GM23338 (cell line): ENCODE measurements at regions not wholly inside any gene's neighbourhood (a gene's known extent, or its start where the extent isn't known, plus 50 kb on each side); places are given as distances from the start of the nearest gene placed in this dataset.

ENCODE experiments used
- ATAC-seq: fragments of 200-7000 bp; cut with Tn5 transposase; 3 replicates; pipeline ENCODE4 v1.9.1; 2020
- DNase-seq: peaks from one replicate; pipeline ENCODE4 v3.0.0-alpha.2; 2015; ENCODE audit warnings: low spot score
- H2AFZ ChIP-seq: fragments of 200-600 bp; sonication (generic); 2 replicates; pipeline ENCODE4 v1.8.0; 2016; ENCODE audit warnings: antibody characterized with exemption, mild to moderate bottlenecking, moderate library complexity
- H3F3A ChIP-seq: fragments of 200-600 bp; sonication (generic); replicated peaks from 2 replicates; pipeline ENCODE4 v1.8.0; 2017; ENCODE audit warnings: antibody characterized with exemption, mixed run types, low read depth
- H3K27ac ChIP-seq: fragments of 200-600 bp; sonication (generic); 2 replicates; pipeline ENCODE4 v1.6.1; 2016; ENCODE audit warnings: low read depth
- H3K27me3 ChIP-seq: fragments of 200-600 bp; sonication (generic); 2 replicates; pipeline ENCODE4 v1.8.0; 2016; ENCODE audit warnings: mild to moderate bottlenecking, mixed run types, moderate library complexity; ENCODE audit not compliant: insufficient read depth
- H3K36me3 ChIP-seq: fragments of 200-600 bp; sonication (generic); 2 replicates; pipeline ENCODE4 v1.8.0; 2016; ENCODE audit warnings: mild to moderate bottlenecking; ENCODE audit not compliant: insufficient read depth
- H3K4me1 ChIP-seq: fragments of 200-600 bp; sonication (generic); 2 replicates; pipeline ENCODE4 v1.8.0; 2016; ENCODE audit warnings: mild to moderate bottlenecking, moderate library complexity; ENCODE audit not compliant: insufficient read depth
- H3K4me2 ChIP-seq: fragments of 200-600 bp; sonication (generic); 2 replicates; pipeline ENCODE4 v1.7.1; 2017; ENCODE audit warnings: mixed run types
- H3K4me3 ChIP-seq: fragments of 200-600 bp; sonication (generic); 2 replicates; pipeline ENCODE4 v1.6.1; 2016; ENCODE audit warnings: mixed run types
- H3K79me2 ChIP-seq: fragments of 200-600 bp; sonication (generic); replicated peaks from 2 replicates; pipeline ENCODE4 v1.8.0; 2017; ENCODE audit warnings: mild to moderate bottlenecking; ENCODE audit not compliant: insufficient read depth
- H3K9me2 ChIP-seq: fragments of 200-600 bp; sonication (generic); 2 replicates; pipeline ENCODE4 v1.8.0; 2017; ENCODE audit not compliant: insufficient read depth
- H4K20me1 ChIP-seq: fragments of 200-600 bp; sonication (generic); replicated peaks from 2 replicates; pipeline ENCODE4 v1.8.0; 2017; ENCODE audit warnings: mild to moderate bottlenecking; ENCODE audit not compliant: insufficient read depth
- H3K27ac Mint-ChIP-seq: 2 replicates; pipeline ENCODE4 v1.8.0; 2020; ENCODE audit warnings: inconsistent platforms, mild to moderate bottlenecking, moderate library complexity, mixed read lengths
- H3K27me3 Mint-ChIP-seq: 3 replicates; pipeline ENCODE4 v1.8.0; 2022; ENCODE audit warnings: low read depth, mild to moderate bottlenecking, moderate library complexity, mixed read lengths, inconsistent platforms; ENCODE audit not compliant: insufficient read depth, poor library complexity
- H3K36me3 Mint-ChIP-seq: 3 replicates; pipeline ENCODE4 v1.8.0; 2021; ENCODE audit warnings: low read depth, mild to moderate bottlenecking, inconsistent platforms, moderate library complexity, mixed read lengths
- H3K4me1 Mint-ChIP-seq: 3 replicates; pipeline ENCODE4 v1.8.0; 2020; ENCODE audit warnings: mild to moderate bottlenecking, inconsistent platforms, mixed read lengths
- H3K4me3 Mint-ChIP-seq: 3 replicates; pipeline ENCODE4 v1.8.0; 2021; ENCODE audit warnings: moderate library complexity, mild to moderate bottlenecking, inconsistent platforms, mixed read lengths
- H3K9me3 Mint-ChIP-seq: 3 replicates; pipeline ENCODE4 v1.8.0; 2020; ENCODE audit warnings: moderate library complexity, mild to moderate bottlenecking, inconsistent platforms, mixed read lengths
- CREB1 ChIP-seq: fragments of 250-450 bp; sonication (Bioruptor Pico); IDR thresholded peaks from 2 replicates; pipeline ENCODE4 v1.5.0; 2020; ENCODE audit warnings: low read depth, mild to moderate bottlenecking, moderate library complexity
- EZH2 ChIP-seq: fragments of 200-600 bp; sonication (generic); IDR thresholded peaks from one replicate; pipeline ENCODE4 v1.8.0; 2017; ENCODE audit warnings: antibody characterized with exemption, mild to moderate bottlenecking, low read depth; ENCODE audit not compliant: unreplicated experiment
- EZH2phosphoT487 ChIP-seq: fragments of 200-600 bp; sonication (generic); IDR thresholded peaks from one replicate; pipeline ENCODE4 v1.8.1; 2018; ENCODE audit warnings: antibody characterized with exemption; ENCODE audit not compliant: unreplicated experiment
- JUNB ChIP-seq: IDR thresholded peaks from one replicate; pipeline ENCODE4 v1.6.1; 2016; ENCODE audit warnings: antibody characterized with exemption; ENCODE audit not compliant: unreplicated experiment
- STAT1 ChIP-seq: IDR thresholded peaks from one replicate; pipeline ENCODE4 v1.6.1; 2016; ENCODE audit warnings: antibody characterized with exemption; ENCODE audit not compliant: unreplicated experiment
- ZNF114 ChIP-seq: fragments of 250-450 bp; sonication (Bioruptor Pico); IDR thresholded peaks from 2 replicates; pipeline ENCODE4 v1.5.0; 2020; ENCODE audit warnings: mild to moderate bottlenecking, moderate library complexity
- ZNF331 ChIP-seq: fragments of 250-450 bp; sonication (Bioruptor Pico); IDR thresholded peaks from 2 replicates; pipeline ENCODE4 v1.5.0; 2020; ENCODE audit warnings: low read depth, mild to moderate bottlenecking, moderate library complexity
- TF ChIP-seq, protein P1 (sequence below): IDR thresholded peaks from 2 replicates; pipeline ENCODE4 v1.6.1; 2016; ENCODE audit warnings: antibody characterized with exemption
- TF ChIP-seq, protein P2 (sequence below), 2 experiments: fragments of 200-600 bp in 1 of 2; sonication (generic) in 1 of 2; conservative IDR thresholded peaks; 2 replicates each; pipeline versions ENCODE4 v1.5.1 to v1.6.1; 2016 to 2017; ENCODE audit warnings: antibody characterized with exemption in 2 of 2, low read depth in 2 of 2, mild to moderate bottlenecking in 2 of 2, moderate library complexity in 1 of 2
- TF ChIP-seq, protein P3 (sequence below): fragments of 250-450 bp; sonication (Bioruptor Pico); IDR thresholded peaks from 2 replicates; pipeline ENCODE4 v1.5.0; 2020; ENCODE audit warnings: mild to moderate bottlenecking, moderate library complexity

DNA sequence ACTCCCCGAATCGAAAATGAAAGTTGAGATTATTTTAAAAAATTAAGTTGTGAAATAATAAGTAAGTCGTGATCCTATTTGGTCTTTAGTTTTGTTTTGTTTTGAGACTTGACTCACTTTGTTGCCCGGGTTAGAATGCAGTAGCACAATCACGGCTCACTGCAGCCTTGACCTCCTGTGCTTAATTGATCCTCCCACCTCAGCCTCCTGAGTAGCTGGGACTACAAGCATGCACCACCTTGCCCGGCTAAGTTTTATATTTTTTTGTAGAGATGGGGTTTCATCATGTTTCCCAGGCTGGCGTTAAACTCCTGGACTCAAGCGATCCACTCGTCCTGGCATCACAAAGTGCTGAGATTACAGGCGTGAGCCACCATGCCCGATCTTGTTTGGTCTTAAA is 326.2 kb downstream of the MYCN start:
- Histone ChIP-seq H3K4me2 (no peak overlapping the region), H3K79me2 (no peaks in the 10 kb centered on the region), H3K27ac (no peak overlapping the region), H3K4me3 (no peak overlapping the region), H3K36me3 (no peaks in the 10 kb centered on the region), H4K20me1 (no peaks in the 10 kb centered on the region), H3F3A (no peaks in the 10 kb centered on the region), H2AFZ (no peak overlapping the region), H3K27me3 (no peaks in the 10 kb centered on the region), H3K4me1 (0 out of 2 replicates have a peak, but pooled peaks cover 6% of the 10 kb centered on the region), H3K9me2 (peaks cover 8% of the 10 kb centered on the region)
- no peak overlapping the region for H3K27ac Mint-ChIP-seq
- H3K36me3 Mint-ChIP-seq: no peaks in the 10 kb centered on the region
- H3K9me3 Mint-ChIP-seq: peaks cover 2% of the 10 kb centered on the region; the same call in 1 of the 3 replicates
- TF ChIP-seq STAT1 (no peak), CREB1 (CRISPR knock-in tag) (no peak), ZNF331 (CRISPR knock-in tag) (no peak), EZH2 (no peak)
- TF ChIP-seq, protein P1, sequence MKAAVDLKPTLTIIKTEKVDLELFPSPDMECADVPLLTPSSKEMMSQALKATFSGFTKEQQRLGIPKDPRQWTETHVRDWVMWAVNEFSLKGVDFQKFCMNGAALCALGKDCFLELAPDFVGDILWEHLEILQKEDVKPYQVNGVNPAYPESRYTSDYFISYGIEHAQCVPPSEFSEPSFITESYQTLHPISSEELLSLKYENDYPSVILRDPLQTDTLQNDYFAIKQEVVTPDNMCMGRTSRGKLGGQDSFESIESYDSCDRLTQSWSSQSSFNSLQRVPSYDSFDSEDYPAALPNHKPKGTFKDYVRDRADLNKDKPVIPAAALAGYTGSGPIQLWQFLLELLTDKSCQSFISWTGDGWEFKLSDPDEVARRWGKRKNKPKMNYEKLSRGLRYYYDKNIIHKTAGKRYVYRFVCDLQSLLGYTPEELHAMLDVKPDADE: no peak
- ATAC-seq (no peak), DNase-seq (no peak)
- H3K4me1 Mint-ChIP-seq: peaks cover 16% of the 10 kb centered on the region; the same call in 2 of the 3 replicates
- H3K4me3 Mint-ChIP-seq: no peak overlapping the region
- H3K27me3 Mint-ChIP-seq: peaks cover 5% of the 10 kb centered on the region

DNA sequence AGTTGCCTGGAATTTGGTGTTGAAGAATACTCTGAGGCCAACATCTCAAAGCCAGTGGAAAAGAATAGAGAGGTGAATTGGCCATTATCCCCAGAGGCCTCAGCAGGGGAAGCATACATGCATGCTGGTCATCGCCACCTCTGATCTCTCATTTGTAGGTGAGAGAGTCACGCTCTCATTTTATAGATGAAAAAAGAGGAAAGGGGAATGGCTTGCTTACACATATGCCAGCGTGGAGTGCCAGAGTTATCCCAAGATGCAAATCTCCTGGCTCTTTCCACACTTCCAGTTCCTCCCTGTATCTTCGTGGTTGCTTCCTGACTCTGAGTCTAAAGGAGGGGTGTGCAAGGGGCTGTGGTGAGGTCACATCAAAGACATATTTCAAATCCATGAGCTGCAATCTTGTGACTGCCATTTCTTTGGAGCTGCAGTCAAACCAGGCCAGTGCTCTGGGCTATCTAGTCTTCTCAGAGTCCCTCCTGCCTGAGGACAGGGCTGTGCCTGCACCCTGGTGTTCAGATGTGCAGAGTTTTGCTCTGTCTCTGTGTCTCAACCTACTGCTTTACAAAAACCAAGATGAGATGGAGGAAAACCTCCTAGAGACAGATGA is 324.7 kb downstream of the MYCN start:
- H3K36me3 Mint-ChIP-seq: no peaks in the 10 kb centered on the region
- Histone ChIP-seq H4K20me1 (no peaks in the 10 kb centered on the region), H3K79me2 (no peaks in the 10 kb centered on the region), H2AFZ (no peak overlapping the region), H3K27me3 (no peaks in the 10 kb centered on the region), H3F3A (no peaks in the 10 kb centered on the region), H3K27ac (no peak overlapping the region), H3K36me3 (no peaks in the 10 kb centered on the region), H3K9me2 (peaks cover 4% of the 10 kb centered on the region), H3K4me2 (no peak overlapping the region), H3K4me1 (0 out of 2 replicates have a peak, but pooled peaks cover 6% of the 10 kb centered on the region), H3K4me3 (no peak overlapping the region)
- H3K4me3 Mint-ChIP-seq: no peak overlapping the region
- peaks cover 16% of the 10 kb centered on the region; the same call in 2 of the 3 replicates for H3K4me1 Mint-ChIP-seq
- H3K27ac Mint-ChIP-seq: no peak overlapping the region
- peaks cover 2% of the 10 kb centered on the region; the same call in 1 of the 3 replicates for H3K9me3 Mint-ChIP-seq
- peaks cover 5% of the 10 kb centered on the region for H3K27me3 Mint-ChIP-seq
- TF ChIP-seq, protein P2, sequence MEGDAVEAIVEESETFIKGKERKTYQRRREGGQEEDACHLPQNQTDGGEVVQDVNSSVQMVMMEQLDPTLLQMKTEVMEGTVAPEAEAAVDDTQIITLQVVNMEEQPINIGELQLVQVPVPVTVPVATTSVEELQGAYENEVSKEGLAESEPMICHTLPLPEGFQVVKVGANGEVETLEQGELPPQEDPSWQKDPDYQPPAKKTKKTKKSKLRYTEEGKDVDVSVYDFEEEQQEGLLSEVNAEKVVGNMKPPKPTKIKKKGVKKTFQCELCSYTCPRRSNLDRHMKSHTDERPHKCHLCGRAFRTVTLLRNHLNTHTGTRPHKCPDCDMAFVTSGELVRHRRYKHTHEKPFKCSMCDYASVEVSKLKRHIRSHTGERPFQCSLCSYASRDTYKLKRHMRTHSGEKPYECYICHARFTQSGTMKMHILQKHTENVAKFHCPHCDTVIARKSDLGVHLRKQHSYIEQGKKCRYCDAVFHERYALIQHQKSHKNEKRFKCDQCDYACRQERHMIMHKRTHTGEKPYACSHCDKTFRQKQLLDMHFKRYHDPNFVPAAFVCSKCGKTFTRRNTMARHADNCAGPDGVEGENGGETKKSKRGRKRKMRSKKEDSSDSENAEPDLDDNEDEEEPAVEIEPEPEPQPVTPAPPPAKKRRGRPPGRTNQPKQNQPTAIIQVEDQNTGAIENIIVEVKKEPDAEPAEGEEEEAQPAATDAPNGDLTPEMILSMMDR (conservative IDR thresholded peaks at IDR 0.05; ENCODE audit: low read depth in 2 of 2): no peak
- TF ChIP-seq, protein P3, sequence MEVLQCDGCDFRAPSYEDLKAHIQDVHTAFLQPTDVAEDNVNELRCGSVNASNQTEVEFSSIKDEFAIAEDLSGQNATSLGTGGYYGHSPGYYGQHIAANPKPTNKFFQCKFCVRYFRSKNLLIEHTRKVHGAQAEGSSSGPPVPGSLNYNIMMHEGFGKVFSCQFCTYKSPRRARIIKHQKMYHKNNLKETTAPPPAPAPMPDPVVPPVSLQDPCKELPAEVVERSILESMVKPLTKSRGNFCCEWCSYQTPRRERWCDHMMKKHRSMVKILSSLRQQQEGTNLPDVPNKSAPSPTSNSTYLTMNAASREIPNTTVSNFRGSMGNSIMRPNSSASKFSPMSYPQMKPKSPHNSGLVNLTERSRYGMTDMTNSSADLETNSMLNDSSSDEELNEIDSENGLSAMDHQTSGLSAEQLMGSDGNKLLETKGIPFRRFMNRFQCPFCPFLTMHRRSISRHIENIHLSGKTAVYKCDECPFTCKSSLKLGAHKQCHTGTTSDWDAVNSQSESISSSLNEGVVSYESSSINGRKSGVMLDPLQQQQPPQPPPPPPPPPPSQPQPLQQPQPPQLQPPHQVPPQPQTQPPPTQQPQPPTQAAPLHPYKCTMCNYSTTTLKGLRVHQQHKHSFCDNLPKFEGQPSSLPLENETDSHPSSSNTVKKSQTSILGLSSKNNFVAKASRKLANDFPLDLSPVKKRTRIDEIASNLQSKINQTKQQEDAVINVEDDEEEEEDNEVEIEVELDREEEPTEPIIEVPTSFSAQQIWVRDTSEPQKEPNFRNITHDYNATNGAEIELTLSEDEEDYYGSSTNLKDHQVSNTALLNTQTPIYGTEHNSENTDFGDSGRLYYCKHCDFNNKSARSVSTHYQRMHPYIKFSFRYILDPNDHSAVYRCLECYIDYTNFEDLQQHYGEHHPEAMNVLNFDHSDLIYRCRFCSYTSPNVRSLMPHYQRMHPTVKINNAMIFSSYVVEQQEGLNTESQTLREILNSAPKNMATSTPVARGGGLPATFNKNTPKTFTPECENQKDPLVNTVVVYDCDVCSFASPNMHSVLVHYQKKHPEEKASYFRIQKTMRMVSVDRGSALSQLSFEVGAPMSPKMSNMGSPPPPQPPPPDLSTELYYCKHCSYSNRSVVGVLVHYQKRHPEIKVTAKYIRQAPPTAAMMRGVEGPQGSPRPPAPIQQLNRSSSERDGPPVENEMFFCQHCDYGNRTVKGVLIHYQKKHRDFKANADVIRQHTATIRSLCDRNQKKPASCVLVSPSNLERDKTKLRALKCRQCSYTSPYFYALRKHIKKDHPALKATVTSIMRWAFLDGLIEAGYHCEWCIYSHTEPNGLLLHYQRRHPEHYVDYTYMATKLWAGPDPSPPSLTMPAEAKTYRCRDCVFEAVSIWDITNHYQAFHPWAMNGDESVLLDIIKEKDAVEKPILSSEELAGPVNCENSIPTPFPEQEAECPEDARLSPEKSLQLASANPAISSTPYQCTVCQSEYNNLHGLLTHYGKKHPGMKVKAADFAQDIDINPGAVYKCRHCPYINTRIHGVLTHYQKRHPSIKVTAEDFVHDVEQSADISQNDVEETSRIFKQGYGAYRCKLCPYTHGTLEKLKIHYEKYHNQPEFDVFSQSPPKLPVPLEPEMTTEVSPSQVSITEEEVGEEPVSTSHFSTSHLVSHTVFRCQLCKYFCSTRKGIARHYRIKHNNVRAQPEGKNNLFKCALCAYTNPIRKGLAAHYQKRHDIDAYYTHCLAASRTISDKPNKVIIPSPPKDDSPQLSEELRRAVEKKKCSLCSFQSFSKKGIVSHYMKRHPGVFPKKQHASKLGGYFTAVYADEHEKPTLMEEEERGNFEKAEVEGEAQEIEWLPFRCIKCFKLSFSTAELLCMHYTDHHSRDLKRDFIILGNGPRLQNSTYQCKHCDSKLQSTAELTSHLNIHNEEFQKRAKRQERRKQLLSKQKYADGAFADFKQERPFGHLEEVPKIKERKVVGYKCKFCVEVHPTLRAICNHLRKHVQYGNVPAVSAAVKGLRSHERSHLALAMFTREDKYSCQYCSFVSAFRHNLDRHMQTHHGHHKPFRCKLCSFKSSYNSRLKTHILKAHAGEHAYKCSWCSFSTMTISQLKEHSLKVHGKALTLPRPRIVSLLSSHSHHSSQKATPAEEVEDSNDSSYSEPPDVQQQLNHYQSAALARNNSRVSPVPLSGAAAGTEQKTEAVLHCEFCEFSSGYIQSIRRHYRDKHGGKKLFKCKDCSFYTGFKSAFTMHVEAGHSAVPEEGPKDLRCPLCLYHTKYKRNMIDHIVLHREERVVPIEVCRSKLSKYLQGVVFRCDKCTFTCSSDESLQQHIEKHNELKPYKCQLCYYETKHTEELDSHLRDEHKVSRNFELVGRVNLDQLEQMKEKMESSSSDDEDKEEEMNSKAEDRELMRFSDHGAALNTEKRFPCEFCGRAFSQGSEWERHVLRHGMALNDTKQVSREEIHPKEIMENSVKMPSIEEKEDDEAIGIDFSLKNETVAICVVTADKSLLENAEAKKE (CRISPR knock-in tag): no peak
- TF ChIP-seq JUNB (no peak), ZNF114 (CRISPR knock-in tag) (no peak), ZNF331 (CRISPR knock-in tag) (no peak), CREB1 (CRISPR knock-in tag) (no peak), EZH2phosphoT487 (no peak)
- TF ChIP-seq, protein P1: no peak
- DNase-seq: no peak
- no peak for ATAC-seq
